ENCODE measurements at regions not wholly inside any gene's neighbourhood (a gene's known extent, or its start where the extent isn't known, plus 50 kb on each side); places are given as distances from the start of the nearest gene placed in this dataset.

DNA sequence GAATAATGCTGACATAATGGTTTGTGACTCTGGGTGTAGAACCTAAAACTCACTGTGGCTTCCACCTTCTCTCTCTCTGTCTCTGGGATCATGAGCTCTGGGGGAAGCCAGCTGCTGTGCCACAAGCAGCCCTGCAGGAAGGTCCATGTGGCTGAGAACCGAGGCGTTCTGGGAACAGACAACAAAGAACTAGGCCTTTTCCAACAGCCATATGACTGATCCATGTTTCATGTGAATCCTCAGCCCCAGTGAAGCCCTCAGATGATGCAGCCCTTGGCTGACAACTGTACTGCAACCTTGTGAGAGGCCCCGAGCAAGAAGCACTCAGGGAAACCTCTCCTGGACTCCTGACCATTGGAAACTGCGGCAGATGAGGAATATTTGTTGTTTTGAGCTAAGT is 56.6 kb downstream of the HLA-G start:
- no peak overlapping the region for H3K27ac ChIP-seq
- TF ChIP-seq, protein P1, sequence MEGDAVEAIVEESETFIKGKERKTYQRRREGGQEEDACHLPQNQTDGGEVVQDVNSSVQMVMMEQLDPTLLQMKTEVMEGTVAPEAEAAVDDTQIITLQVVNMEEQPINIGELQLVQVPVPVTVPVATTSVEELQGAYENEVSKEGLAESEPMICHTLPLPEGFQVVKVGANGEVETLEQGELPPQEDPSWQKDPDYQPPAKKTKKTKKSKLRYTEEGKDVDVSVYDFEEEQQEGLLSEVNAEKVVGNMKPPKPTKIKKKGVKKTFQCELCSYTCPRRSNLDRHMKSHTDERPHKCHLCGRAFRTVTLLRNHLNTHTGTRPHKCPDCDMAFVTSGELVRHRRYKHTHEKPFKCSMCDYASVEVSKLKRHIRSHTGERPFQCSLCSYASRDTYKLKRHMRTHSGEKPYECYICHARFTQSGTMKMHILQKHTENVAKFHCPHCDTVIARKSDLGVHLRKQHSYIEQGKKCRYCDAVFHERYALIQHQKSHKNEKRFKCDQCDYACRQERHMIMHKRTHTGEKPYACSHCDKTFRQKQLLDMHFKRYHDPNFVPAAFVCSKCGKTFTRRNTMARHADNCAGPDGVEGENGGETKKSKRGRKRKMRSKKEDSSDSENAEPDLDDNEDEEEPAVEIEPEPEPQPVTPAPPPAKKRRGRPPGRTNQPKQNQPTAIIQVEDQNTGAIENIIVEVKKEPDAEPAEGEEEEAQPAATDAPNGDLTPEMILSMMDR (conservative IDR thresholded peaks at IDR 0.05): no peak
- no peak for TF ChIP-seq ZFX (IDR thresholded peaks at IDR 0.05)

DNA sequence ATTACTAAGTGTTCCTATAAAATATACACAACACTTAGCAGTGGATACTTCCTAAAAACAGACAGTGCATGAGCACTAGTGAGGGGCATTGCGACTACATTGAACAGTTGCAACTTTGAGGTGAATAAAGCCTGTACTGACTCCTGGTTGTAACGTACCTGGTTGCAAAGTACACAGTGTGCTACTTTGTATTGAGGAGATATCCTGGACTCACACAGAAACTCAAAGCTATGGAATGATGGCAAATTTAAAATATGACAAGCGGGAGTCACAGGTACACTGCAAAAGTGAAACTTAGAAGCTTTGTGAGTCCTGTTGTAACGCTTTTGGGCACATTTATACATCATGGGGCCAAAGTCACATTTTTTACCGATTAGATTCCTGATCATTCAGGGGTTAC is 55.6 kb upstream of the HLA-A start:
- TF ChIP-seq, protein P1 (conservative IDR thresholded peaks at IDR 0.05): no peak
- TF ChIP-seq ZFX (IDR thresholded peaks at IDR 0.05): no peak
- H3K27ac ChIP-seq: no peak overlapping the region

DNA sequence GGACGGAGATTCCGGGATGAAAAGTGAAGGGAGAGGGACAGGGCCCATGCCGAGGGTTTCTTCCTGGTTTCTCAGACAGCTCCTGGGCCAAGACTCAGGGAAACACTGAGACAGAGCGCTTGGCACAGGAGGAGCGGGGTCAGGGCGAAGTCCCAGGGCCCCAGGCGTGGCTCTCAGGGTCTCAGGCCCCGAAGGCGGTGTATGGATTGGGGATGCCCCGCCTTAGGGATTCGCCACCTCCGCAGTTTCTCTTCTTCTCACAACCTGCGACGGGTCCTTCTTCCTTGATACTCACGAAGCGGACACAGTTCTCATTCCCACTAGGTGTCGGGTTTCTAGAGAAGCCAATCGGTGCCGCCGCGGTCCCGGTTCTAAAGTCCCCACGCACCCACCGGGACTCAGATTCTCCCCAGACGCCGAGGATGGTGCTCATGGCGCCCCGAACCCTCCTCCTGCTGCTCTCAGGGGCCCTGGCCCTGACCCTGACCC is 55.0 kb upstream of the HLA-A start:
- H3K27ac ChIP-seq: no peak overlapping the region; the same call in 1 of the 2 replicates

DNA sequence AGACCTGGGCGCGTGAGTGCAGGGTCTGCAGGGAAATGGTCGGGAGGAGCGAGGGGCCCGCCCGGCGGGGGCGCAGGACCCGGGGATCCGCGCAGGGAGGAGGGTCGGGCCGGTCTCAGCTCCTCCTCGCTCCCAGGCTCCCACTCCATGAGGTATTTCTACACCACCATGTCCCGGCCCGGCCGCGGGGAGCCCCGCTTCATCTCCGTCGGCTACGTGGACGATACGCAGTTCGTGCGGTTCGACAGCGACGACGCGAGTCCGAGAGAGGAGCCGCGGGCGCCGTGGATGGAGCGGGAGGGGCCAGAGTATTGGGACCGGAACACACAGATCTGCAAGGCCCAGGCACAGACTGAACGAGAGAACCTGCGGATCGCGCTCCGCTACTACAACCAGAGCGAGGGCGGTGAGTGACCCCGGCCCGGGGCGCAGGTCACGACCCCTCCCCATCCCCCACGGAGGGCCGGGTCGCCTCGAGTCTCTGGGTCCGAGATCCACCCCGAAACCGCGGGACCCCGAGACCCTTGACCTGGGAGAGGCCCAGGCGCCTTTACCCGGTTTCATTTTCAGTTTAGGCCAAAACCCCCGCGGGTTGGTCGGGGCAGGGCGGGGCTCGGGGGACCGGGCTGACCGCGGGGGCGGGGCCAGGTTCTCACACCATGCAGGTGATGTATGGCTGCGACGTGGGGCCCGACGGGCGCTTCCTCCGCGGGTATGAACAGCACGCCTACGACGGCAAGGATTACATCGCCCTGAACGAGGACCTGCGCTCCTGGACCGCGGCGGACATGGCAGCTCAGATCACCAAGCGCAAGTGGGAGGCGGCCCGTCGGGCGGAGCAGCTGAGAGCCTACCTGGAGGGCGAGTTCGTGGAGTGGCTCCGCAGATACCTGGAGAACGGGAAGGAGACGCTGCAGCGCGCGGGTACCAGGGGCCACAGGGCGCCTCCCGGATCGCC is 54.2 kb upstream of the HLA-A start:
- peak overlapping the region; percentile 20; the same call in 1 of the 2 replicates for H3K27ac ChIP-seq
- no peak for TF ChIP-seq ZFX (IDR thresholded peaks at IDR 0.05)
- TF ChIP-seq, protein P1 (conservative IDR thresholded peaks at IDR 0.05): no peak

More for the DNA sequence above, 55.0 kb upstream of the HLA-A start:
- TF ChIP-seq, protein P1 (conservative IDR thresholded peaks at IDR 0.05): no peak
- no peak for TF ChIP-seq ZFX (IDR thresholded peaks at IDR 0.05)

All from C4-2B (cell line).